GM23248 (cell line): ENCODE measurements at regions not wholly inside any gene's neighbourhood (a gene's known extent, or its start where the extent isn't known, plus 50 kb on each side); places are given as distances from the start of the nearest gene placed in this dataset.

Experiments
- EZH2 ChIP-seq: fragments of 200-600 bp; sonication (generic); IDR thresholded peaks from 2 replicates; pipeline ENCODE4 v1.6.1; 2018; ENCODE audit warnings: antibody characterized with exemption, mild to moderate bottlenecking; ENCODE audit not compliant: insufficient read depth, poor library complexity, severe bottlenecking
- EZH2phosphoT487 ChIP-seq: fragments of 200-600 bp; sonication (generic); IDR thresholded peaks from 2 replicates; pipeline ENCODE4 v1.6.1; 2018; ENCODE audit warnings: antibody characterized with exemption, moderate library complexity, mild to moderate bottlenecking, low read depth; ENCODE audit not compliant: insufficient read depth

DNA sequence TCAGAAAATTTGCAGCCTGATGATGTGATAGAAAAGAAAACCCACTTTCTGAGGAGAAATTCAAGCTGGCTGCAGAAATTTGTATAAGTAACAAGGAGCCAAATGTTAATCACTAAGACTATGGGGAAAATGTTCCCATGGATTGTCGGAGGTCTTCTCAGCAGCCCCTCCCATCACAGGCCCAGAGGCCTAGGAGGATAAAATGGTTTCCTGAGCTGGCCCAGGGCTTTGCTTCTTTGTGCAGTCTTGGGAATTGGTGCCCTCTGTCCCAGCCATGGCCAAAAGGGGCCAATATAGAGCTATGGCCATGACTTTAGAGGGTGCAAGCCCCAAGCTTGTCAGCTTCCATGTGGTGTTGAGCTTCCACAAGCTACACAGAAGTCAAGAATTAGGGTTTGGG lies 335.9 kb downstream of the ATP23 start:
- no peak for TF ChIP-seq EZH2
- TF ChIP-seq EZH2phosphoT487: no peak
